OCI-LY3 (cell line): ENCODE measurements at regions not wholly inside any gene's neighbourhood (a gene's known extent, or its start where the extent isn't known, plus 50 kb on each side); places are given as distances from the start of the nearest gene placed in this dataset.
"Not testable (repeated sequence)": the region's sequence is repeated elsewhere in the genome, so short reads cannot be mapped to it uniquely, and the experiment has no call there.

Experiments
- CTCF ChIP-seq: fragments of 200-600, 300-600 bp; sonication (generic); IDR thresholded peaks from 2 replicates; pipeline ENCODE4 v1.5.1; 2014; ENCODE audit warnings: antibody characterized with exemption, low read length, low read depth
- EZH2phosphoT487 ChIP-seq: fragments of 200-600 bp; shearing (Covaris generic); IDR thresholded peaks from 2 replicates; pipeline ENCODE4 v1.6.1; 2018; ENCODE audit warnings: antibody characterized with exemption, mixed run types, low read depth

GRCh38 chr1:83306811-83307210, 692.1 kb downstream of the TTLL7 start:
- TF ChIP-seq EZH2phosphoT487, CTCF: not testable (repeated sequence)
